A172 (cell line): ENCODE measurements at regions not wholly inside any gene's neighbourhood (a gene's known extent, or its start where the extent isn't known, plus 50 kb on each side); places are given as distances from the start of the nearest gene placed in this dataset.

Source experiments
- DNase-seq: peaks from one replicate; pipeline ENCODE4 v3.0.0-alpha.2; 2015; ENCODE audit warnings: low spot score

GRCh38 chr22:27344546-27344945 is 457.0 kb downstream of the MN1 start:
- DNase-seq = no peak

- DNase-seq = no peak
Observed at GRCh38 chr22:27345691-27346090, 455.9 kb downstream of the MN1 start.

GRCh38 chr22:27347951-27348350 is 453.6 kb downstream of the MN1 start:
- DNase-seq = no peak

- no peak for DNase-seq
Observed at GRCh38 chr22:27348634-27349033, 452.9 kb downstream of the MN1 start.

GRCh38 chr22:27349456-27349855 is 452.1 kb downstream of the MN1 start:
- DNase-seq = peak; percentile 4

- DNase-seq = no peak
Observed at GRCh38 chr22:27350306-27350705, 451.2 kb downstream of the MN1 start.

GRCh38 chr22:27352426-27352825 is 449.1 kb downstream of the MN1 start:
- DNase-seq = no peak

- no peak for DNase-seq
Observed at GRCh38 chr22:27358096-27358870, 443.3 kb downstream of the MN1 start.

GRCh38 chr22:27370269-27370668 is 431.3 kb downstream of the MN1 start:
- DNase-seq = no peak

GRCh38 chr22:27370987-27371386 is 430.6 kb downstream of the MN1 start:
- no peak for DNase-seq

- DNase-seq = no peak
Observed at GRCh38 chr22:27372364-27372763, 429.2 kb downstream of the MN1 start.

GRCh38 chr22:27372969-27373670 is 428.4 kb downstream of the MN1 start:
- no peak for DNase-seq

- no peak for DNase-seq
Observed at GRCh38 chr22:27377501-27378295, 423.9 kb downstream of the MN1 start.

- DNase-seq = no peak
Observed at GRCh38 chr22:27378311-27378800, 423.2 kb downstream of the MN1 start.

- DNase-seq = no peak
Observed at GRCh38 chr22:27378995-27379394, 422.6 kb downstream of the MN1 start.

- no peak for DNase-seq
Observed at GRCh38 chr22:27380855-27381254, 420.7 kb downstream of the MN1 start.

- DNase-seq = no peak
Observed at GRCh38 chr22:27381552-27381951, 420.0 kb downstream of the MN1 start.

- DNase-seq = no peak
Observed at GRCh38 chr22:27381960-27382742, 419.4 kb downstream of the MN1 start.

GRCh38 chr22:27382947-27383346 is 418.6 kb downstream of the MN1 start:
- DNase-seq = no peak

GRCh38 chr22:27383896-27384295 is 417.7 kb downstream of the MN1 start:
- DNase-seq = no peak

- no peak for DNase-seq
Observed at GRCh38 chr22:27385261-27385998, 416.1 kb downstream of the MN1 start.
